Urinary bladder (tissue), 3 donors: ENCODE measurements at regions not wholly inside any gene's neighbourhood (a gene's known extent, or its start where the extent isn't known, plus 50 kb on each side); places are given as distances from the start of the nearest gene placed in this dataset.

Source experiments
- DNase-seq: peaks from one replicate; pipeline ENCODE4 v3.0.0-alpha.2; 2015; ENCODE audit errors: extremely low spot score
- H3K27ac ChIP-seq: one replicate; pipeline ENCODE4 v1.5.1; 2013; ENCODE audit warnings: low read depth, mild to moderate bottlenecking, moderate library complexity
- H3K36me3 ChIP-seq: one replicate; pipeline ENCODE4 v1.6.1; 2013; ENCODE audit warnings: mild to moderate bottlenecking, moderate library complexity; ENCODE audit not compliant: insufficient read depth
- H3K4me1 ChIP-seq: one replicate; pipeline ENCODE4 v1.6.1; 2013; ENCODE audit warnings: mild to moderate bottlenecking, moderate library complexity; ENCODE audit not compliant: insufficient read depth
- H3K4me3 ChIP-seq: one replicate; pipeline ENCODE4 v1.5.1; 2013; ENCODE audit warnings: low read depth, low read length
- WGBS: extraction: QIAGEN DNeasy Blood & Tissue Kit; methylation state at CpG from one replicate; pipeline ENCODE4 v1.1.7; 2013; 5-methylcytosine and 5-hydroxymethylcytosine counted together
- donor health status: healthy with polysubstance abuse.
- donor health status: healthy.

GRCh38 chr11:70005107-70005818 lies 72.9 kb upstream of the ANO1 start:
- no peak overlapping the region for H3K4me3 ChIP-seq
- 18% methylated on average over 6 of the region's 6 CpGs for WGBS
- H3K36me3 ChIP-seq = no peaks in the 10 kb centered on the region
- no peaks in the 10 kb centered on the region for H3K4me1 ChIP-seq
- H3K27ac ChIP-seq = no peak overlapping the region
- no peak for DNase-seq

DNA sequence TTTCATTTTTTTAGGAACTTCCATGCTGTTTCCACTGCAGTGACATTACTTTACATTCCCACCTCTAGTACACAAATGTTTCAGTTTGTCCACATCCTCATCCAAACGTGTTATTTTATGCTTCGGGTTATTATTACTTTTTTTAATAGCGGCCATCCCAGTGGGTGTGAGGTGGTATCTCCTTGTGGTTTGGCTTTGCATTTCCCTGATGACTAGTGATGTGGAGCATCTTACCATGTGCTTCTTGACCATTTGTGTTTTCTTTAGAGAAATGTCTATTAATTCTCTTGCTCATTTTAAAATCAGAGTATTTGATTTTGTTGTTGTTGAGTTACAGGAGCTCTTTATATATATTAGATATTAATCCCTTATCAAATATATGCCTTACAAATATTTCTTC lies 70.3 kb upstream of the ANO1 start:
- no peak overlapping the region for H3K27ac ChIP-seq
- H3K36me3 ChIP-seq = no peaks in the 10 kb centered on the region
- no peaks in the 10 kb centered on the region for H3K4me1 ChIP-seq
- DNase-seq = no peak
- WGBS = 80% methylated on average over 3 of the region's 3 CpGs
- no peak overlapping the region for H3K4me3 ChIP-seq

DNA sequence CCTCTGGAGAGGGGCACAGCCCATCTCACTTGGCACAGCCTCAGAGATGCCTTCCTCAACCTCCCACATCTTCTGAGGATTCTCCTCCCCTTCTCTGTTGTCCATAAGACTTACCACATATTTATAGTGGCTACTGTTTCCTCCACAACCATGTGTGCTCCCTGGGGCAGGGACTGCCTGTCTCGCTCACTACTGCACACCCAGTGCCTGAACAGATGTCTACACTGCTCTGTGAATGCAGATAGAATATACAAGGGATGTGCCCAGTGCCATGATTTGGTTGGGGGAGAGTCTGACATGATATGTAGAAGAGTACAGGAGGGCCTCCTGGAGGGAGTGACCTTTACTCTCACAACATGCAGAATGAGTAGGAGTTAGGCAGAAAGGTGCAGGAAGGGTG lies 67.3 kb upstream of the ANO1 start:
- no peak overlapping the region for H3K27ac ChIP-seq
- no peaks in the 10 kb centered on the region for H3K36me3 ChIP-seq
- no peaks in the 10 kb centered on the region for H3K4me1 ChIP-seq
- H3K4me3 ChIP-seq = no peak overlapping the region
- 85% methylated on average over 1 of the region's 1 CpG for WGBS
- no peak for DNase-seq

DNA sequence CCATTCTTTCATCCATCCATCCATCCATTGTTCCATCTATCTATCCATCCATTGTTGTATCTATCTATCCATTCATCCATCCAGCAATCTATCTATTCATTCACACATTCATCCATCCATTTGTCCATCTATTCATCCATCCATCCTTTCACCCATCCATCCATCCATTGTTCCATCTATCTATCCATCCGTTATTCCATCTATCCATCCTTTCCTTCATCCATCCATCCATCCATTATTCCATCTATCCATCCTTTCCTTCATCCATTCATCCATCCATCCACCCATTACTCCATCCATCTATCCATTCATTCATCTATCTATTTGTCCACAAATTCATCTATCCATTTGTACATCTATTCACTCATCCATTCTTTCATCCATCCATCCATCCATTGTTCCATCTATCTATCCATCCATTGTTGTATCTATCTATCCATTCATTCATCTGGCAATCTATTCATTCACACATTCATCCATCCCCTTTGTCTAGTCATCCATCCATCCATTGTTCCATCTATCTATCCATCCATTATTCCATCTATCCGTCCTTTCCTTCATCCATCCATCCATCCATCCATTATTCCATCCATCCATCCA lies 65.9 kb upstream of the ANO1 start:
- Histone ChIP-seq H3K27ac (no peak overlapping the region), H3K4me1 (no peaks in the 10 kb centered on the region), H3K4me3 (no peak overlapping the region), H3K36me3 (no peaks in the 10 kb centered on the region)
- 89% methylated on average over 2 of the region's 2 CpGs for WGBS
- DNase-seq = no peak

GRCh38 chr11:70014291-70014690 lies 63.8 kb upstream of the ANO1 start:
- Histone ChIP-seq H3K36me3 (no peaks in the 10 kb centered on the region), H3K4me1 (no peaks in the 10 kb centered on the region), H3K4me3 (no peak overlapping the region), H3K27ac (no peak overlapping the region)
- DNase-seq = no peak
- 91% methylated on average over 11 of the region's 11 CpGs for WGBS

- no peak overlapping the region for H3K27ac ChIP-seq
- no peak for DNase-seq
- H3K4me1 ChIP-seq = no peaks in the 10 kb centered on the region
- 65% methylated on average over 14 of the region's 14 CpGs for WGBS
- H3K4me3 ChIP-seq = no peak overlapping the region
- no peaks in the 10 kb centered on the region for H3K36me3 ChIP-seq
Observed at GRCh38 chr11:70016666-70017367, 61.3 kb upstream of the ANO1 start.

DNA sequence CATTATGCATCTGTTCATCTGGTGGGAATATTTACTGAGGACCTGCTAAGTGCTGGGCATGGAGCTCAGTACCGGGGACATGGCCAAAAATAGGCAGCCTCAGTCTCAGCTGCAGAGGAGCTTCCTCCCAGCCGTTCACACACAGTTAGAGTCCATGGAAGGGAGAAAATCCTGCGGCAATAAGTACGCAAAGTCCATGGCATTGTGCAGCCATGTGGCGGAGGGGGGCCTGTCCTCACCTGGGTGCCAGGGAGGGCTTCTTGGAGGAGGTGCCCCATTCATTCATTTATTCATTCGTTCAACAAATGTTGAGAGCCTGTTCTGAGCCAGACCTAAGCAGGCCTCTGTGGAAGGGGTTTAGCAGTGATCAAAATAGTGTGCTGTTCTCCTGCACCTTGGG lies 59.3 kb upstream of the ANO1 start:
- Histone ChIP-seq H3K36me3 (no peaks in the 10 kb centered on the region), H3K4me3 (no peak overlapping the region), H3K4me1 (no peaks in the 10 kb centered on the region), H3K27ac (no peak overlapping the region)
- no peak for DNase-seq
- WGBS = 90% methylated on average over 6 of the region's 6 CpGs

DNA sequence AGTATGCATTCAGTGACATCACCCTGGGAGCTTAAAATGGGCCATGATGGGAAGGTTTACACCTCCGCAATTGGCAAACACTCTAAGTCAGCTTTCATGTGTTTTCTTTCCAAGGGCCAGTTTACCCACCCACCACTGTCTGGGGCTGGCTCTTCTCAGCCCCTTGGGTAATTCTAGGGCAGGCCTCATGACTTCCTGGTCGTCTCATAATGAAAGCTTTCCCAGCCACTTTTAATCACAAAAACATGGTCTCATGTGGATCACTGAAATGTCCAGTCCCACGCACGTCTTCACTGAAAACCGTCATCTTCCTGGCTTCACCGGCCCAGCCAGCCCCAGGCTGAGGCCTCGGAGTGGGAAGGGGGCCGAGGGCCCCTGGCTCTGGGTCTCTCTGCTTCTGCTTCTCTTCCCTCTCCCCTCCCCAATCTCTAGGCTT lies 58.5 kb upstream of the ANO1 start:
- WGBS = 73% methylated on average over 8 of the region's 8 CpGs
- no peak overlapping the region for H3K27ac ChIP-seq

DNA sequence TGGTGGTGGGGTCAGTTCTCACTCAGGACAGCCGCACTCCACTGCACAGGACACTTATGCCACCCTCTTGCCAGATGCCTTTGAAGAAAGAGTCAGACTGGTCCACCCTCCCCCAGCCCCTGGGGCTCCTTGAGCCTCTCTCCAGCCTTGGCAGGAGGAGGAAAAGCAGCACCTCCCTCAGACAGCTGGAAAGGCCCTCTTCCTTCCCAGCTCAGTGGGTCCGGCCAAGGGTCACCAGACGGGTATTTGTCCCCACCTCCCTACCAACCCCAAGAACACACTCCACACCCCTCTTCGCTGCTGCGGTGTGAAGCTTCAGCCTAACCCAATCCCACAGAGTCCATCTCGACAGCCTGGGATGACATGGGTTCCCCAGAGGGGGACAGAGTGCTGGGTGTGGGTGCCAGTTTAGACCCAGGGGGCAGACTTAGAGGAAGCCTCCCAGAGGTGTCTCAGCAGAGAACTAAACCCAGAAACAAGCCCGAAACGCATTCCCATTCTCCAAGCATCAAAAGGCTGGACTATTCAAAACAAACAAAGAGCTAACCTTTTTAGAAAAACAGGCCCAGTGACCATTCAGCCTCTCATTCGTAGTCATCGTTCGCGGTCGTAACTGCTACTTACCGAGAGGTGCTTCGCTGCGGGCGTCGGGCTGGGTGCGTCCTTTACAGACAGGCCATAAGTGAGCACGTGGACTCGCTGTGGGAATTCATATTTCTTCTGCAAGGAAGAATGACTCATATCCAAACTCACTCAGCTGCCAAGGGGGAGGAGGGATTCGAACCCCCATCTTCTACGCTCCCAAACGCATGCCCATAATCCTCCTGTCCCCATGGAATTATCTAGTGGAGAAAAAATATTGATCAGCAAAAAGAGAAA lies 57.5 kb upstream of the ANO1 start:
- Histone ChIP-seq H3K4me3 (no peak overlapping the region), H3K4me1 (no peaks in the 10 kb centered on the region), H3K36me3 (no peaks in the 10 kb centered on the region), H3K27ac (no peak overlapping the region)
- DNase-seq = no peak
- WGBS = 77% methylated on average over 24 of the region's 24 CpGs

More for the DNA sequence above, 58.5 kb upstream of the ANO1 start:
- no peak overlapping the region for H3K4me3 ChIP-seq
- DNase-seq = no peak
- H3K4me1 ChIP-seq = no peaks in the 10 kb centered on the region
- H3K36me3 ChIP-seq = no peaks in the 10 kb centered on the region

GRCh38 chr11:70021586-70021985 lies 56.5 kb upstream of the ANO1 start:
- WGBS = 84% methylated on average over 10 of the region's 10 CpGs
- H3K27ac ChIP-seq = no peak overlapping the region
- no peaks in the 10 kb centered on the region for H3K36me3 ChIP-seq
- H3K4me3 ChIP-seq = no peak overlapping the region
- H3K4me1 ChIP-seq = no peaks in the 10 kb centered on the region
- DNase-seq = no peak

DNA sequence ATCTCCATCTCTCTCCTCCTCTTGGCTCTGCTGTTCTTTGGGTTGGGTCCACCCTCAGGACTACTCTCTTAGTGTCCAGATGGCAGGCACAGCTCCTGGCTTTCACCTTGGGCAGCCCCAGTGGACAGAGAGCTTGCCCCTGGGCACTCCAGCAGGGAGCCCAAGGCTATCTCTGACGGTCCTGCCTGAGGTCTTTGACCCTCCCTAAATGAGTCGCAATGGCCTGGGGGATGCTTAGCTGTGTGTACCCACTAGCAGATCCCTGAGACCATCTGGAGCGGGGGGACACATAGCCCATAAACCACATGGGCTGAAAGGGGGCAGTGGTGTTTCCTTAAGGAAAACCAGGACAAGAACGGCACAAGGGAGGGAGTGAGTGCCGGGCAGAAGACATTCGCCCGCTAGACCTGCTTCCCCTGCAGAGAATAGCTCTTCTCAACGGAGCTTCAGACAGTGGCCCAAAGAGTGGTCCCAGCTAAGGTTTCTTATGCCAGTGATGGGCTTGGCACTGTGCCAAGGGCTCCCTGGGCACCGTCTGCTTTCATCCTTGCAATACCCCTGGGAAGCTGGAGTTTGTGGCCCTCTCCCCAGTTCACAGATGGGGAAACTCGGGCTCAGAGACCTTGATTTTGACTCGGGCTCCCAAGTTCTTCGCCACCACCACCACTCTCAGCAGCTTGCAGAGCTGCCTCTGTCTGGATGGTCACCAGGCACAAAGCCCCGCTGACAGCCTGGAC lies 53.9 kb upstream of the ANO1 start:
- no peak overlapping the region for H3K27ac ChIP-seq
- H3K4me3 ChIP-seq = no peak overlapping the region
- H3K4me1 ChIP-seq = no peaks in the 10 kb centered on the region
- H3K36me3 ChIP-seq = no peaks in the 10 kb centered on the region
- 86% methylated on average over 13 of the region's 13 CpGs for WGBS
- DNase-seq = no peak

- no peaks in the 10 kb centered on the region for H3K36me3 ChIP-seq
- no peaks in the 10 kb centered on the region for H3K4me1 ChIP-seq
- no peak overlapping the region for H3K27ac ChIP-seq
- H3K4me3 ChIP-seq = no peak overlapping the region
- 96% methylated on average over 3 of the region's 3 CpGs for WGBS
- no peak for DNase-seq
Observed at GRCh38 chr11:70024773-70025045, 53.4 kb upstream of the ANO1 start.

GRCh38 chr11:70025308-70025707 lies 52.8 kb upstream of the ANO1 start:
- 96% methylated on average over 3 of the region's 3 CpGs for WGBS
- no peaks in the 10 kb centered on the region for H3K4me1 ChIP-seq
- H3K27ac ChIP-seq = no peak overlapping the region
- H3K4me3 ChIP-seq = no peak overlapping the region
- no peaks in the 10 kb centered on the region for H3K36me3 ChIP-seq
- DNase-seq = no peak
